Gastrocnemius medialis (tissue), 4 donors: ENCODE measurements at regions not wholly inside any gene's neighbourhood (a gene's known extent, or its start where the extent isn't known, plus 50 kb on each side); places are given as distances from the start of the nearest gene placed in this dataset.

Source experiments
- ATAC-seq, 2 donors: fragments of 150-250 bp; one replicate each; pipeline ENCODE4 v1.9.1; 2016
- DNase-seq, 2 donors: peaks; one replicate each; pipeline ENCODE4 v3.0.0-alpha.2; 2019
- H3K27ac ChIP-seq, 4 donors: fragments of 200-600 bp; sonication (generic); 1 replicate in 1 of 4; 2 replicates in 3 of 4; pipeline ENCODE4 v1.5.1; 2016 to 2018; ENCODE audit warnings: mild to moderate bottlenecking in 2 of 4, moderate library complexity in 1 of 4
- H3K27me3 ChIP-seq, 3 donors: fragments of 200-600 bp; sonication (generic) in 2 of 3; 1 replicate in 1 of 3; 2 replicates in 2 of 3; pipeline versions ENCODE4 v1.5.1 to v1.6.0; 2016 to 2019; ENCODE audit warnings: mild to moderate bottlenecking in 1 of 3, moderate library complexity in 1 of 3
- H3K36me3 ChIP-seq, 2 donors: fragments of 200-600 bp; sonication (generic) in 1 of 2; one replicate each; pipeline ENCODE4 v1.5.1; 2017 to 2018
- H3K4me1 ChIP-seq, 2 donors: fragments of 200-600 bp; sonication (generic) in 1 of 2; one replicate each; pipeline ENCODE4 v1.5.1; 2016 to 2017; ENCODE audit warnings: mild to moderate bottlenecking in 2 of 2
- H3K4me3 ChIP-seq, 4 donors: fragments of 200-600 bp; sonication (generic) in 3 of 4; 1 replicate in 1 of 4; 2 replicates in 3 of 4; pipeline ENCODE4 v1.5.1; 2016 to 2019; ENCODE audit warnings: mild to moderate bottlenecking in 2 of 4
- H3K9me3 ChIP-seq, 3 donors: fragments of 200-600 bp; sonication (generic) in 2 of 3; 1 replicate in 1 of 3; 2 replicates in 2 of 3; pipeline ENCODE4 v1.5.1; 2016 to 2019
- POLR2A ChIP-seq, 2 donors: fragments of 450-650 bp; IDR thresholded peaks; one replicate each; pipeline ENCODE4 v1.6.1; 2017; ENCODE audit warnings: antibody characterized with exemption in 2 of 2, mild to moderate bottlenecking in 2 of 2, moderate library complexity in 2 of 2
- in situ Hi-C, 4 donors: fragments of 200-750 bp; cut with MboI; loops; one replicate each; pipeline versions ENCODE4 v1.15.0 to v1.8.0; 2017; ENCODE audit warnings: low sequenced_read_pairs in 4 of 4
- intact Hi-C: fragments of 100-400 bp; cut with DNase I; formaldehyde crosslinking; loops from one replicate; pipeline ENCODE4 v1.15.1; 2023; ENCODE audit warnings: low total_unique reads
- TF ChIP-seq, protein P1 (sequence below), 5 experiments: fragments of 450-650 bp in 3 of 5; fragments of 200-600 bp in 2 of 5; sonication (generic) in 2 of 5; IDR thresholded peaks in 4 of 5; conservative IDR thresholded peaks in 1 of 5; 1 replicate in 4 of 5; 2 replicates in 1 of 5; pipeline ENCODE4 v1.5.1; 2016 to 2019; ENCODE audit warnings: antibody characterized with exemption in 5 of 5, mild to moderate bottlenecking in 3 of 5, moderate library complexity in 3 of 5

DNA sequence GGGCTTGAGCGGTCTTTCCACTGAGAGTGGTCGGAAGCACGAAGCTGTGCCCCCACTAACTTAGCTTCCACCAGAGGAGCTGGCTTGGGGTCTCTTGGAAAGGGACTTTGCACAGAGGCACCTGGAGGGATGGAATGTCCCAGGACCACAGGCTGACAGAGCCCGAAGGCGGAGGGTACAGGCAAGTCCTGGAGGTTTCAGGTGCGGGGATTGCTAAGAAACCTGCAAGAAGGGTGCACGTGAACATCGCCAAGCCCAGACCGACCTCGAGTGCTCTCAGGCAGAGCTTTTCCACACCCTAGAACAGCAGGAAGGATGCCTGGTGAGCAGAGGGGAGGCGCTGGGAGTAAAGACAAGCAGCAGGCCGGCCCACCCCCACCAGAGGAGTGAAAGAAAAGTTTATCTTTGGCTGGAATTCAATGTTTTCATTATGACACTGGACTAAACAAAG lies 61.6 kb downstream of the SERPINA3 start:
- H3K27me3 ChIP-seq = peaks cover 0 to 4% (median 0%) of the 10 kb centered on the region in 3 donors
- intact Hi-C loops = no loop called here
- H3K4me1 ChIP-seq = no peaks in the 10 kb centered on the region
- no peaks in the 10 kb centered on the region for H3K36me3 ChIP-seq
- no peaks in the 10 kb centered on the region for H3K9me3 ChIP-seq
- ATAC-seq (no peak), DNase-seq (no peak)
- no peak for TF ChIP-seq POLR2A (IDR thresholded peaks at IDR 0.05)
- TF ChIP-seq, protein P1, sequence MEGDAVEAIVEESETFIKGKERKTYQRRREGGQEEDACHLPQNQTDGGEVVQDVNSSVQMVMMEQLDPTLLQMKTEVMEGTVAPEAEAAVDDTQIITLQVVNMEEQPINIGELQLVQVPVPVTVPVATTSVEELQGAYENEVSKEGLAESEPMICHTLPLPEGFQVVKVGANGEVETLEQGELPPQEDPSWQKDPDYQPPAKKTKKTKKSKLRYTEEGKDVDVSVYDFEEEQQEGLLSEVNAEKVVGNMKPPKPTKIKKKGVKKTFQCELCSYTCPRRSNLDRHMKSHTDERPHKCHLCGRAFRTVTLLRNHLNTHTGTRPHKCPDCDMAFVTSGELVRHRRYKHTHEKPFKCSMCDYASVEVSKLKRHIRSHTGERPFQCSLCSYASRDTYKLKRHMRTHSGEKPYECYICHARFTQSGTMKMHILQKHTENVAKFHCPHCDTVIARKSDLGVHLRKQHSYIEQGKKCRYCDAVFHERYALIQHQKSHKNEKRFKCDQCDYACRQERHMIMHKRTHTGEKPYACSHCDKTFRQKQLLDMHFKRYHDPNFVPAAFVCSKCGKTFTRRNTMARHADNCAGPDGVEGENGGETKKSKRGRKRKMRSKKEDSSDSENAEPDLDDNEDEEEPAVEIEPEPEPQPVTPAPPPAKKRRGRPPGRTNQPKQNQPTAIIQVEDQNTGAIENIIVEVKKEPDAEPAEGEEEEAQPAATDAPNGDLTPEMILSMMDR (IDR thresholded peaks at IDR 0.05 in 4 of 5, conservative IDR thresholded peaks at IDR 0.05 in 1 of 5) = no peak
- no peak overlapping the region for H3K27ac ChIP-seq
- no peak overlapping the region for H3K4me3 ChIP-seq
- in situ Hi-C loops = no loop called here
